Testis (tissue), 2 donors: ENCODE measurements at regions not wholly inside any gene's neighbourhood (a gene's known extent, or its start where the extent isn't known, plus 50 kb on each side); places are given as distances from the start of the nearest gene placed in this dataset.

ENCODE experiments used
- DNase-seq: peaks from one replicate; pipeline ENCODE4 v3.0.0-alpha.2; 2019
- H3K27ac ChIP-seq, 2 donors: fragments of 200-600 bp; sonication (generic); one replicate each; pipeline ENCODE4 v1.5.1; 2019
- H3K27me3 ChIP-seq: fragments of 200-600 bp; sonication (generic); one replicate; pipeline ENCODE4 v1.5.1; 2019
- H3K36me3 ChIP-seq: fragments of 200-600 bp; sonication (generic); one replicate; pipeline ENCODE4 v1.5.1; 2017; ENCODE audit warnings: low read depth; ENCODE audit errors: missing control alignments
- H3K4me1 ChIP-seq: fragments of 200-600 bp; sonication (generic); one replicate; pipeline ENCODE4 v1.5.1; 2019
- H3K4me3 ChIP-seq, 2 donors: fragments of 200-600 bp; sonication (generic); one replicate each; pipeline ENCODE4 v1.5.1; 2017 to 2019
- H3K9me3 ChIP-seq: fragments of 200-600 bp; sonication (generic); one replicate; pipeline ENCODE4 v1.5.1; 2017
- CTCF ChIP-seq, 3 experiments: fragments of 450-650 bp in 2 of 3; fragments of 200-600 bp in 1 of 3; sonication (generic) in 1 of 3; IDR thresholded peaks; one replicate each; pipeline ENCODE4 v1.5.1; 2016 to 2019; ENCODE audit warnings: antibody characterized with exemption in 3 of 3, mild to moderate bottlenecking in 2 of 3, moderate library complexity in 1 of 3
- POLR2A ChIP-seq: fragments of 450-650 bp; IDR thresholded peaks from one replicate; pipeline ENCODE4 v1.6.1; 2017; ENCODE audit warnings: antibody characterized with exemption, mild to moderate bottlenecking, moderate library complexity
- WGBS, 2 donors: methylation state at CpG; one replicate each; pipeline ENCODE4 v1.1.5; 2018; 5-methylcytosine and 5-hydroxymethylcytosine counted together
- intact Hi-C: fragments of 100-400 bp; cut with DNase I; formaldehyde crosslinking; loops from one replicate; pipeline ENCODE4 v1.15.1; 2023; ENCODE audit warnings: low total_unique reads

DNA sequence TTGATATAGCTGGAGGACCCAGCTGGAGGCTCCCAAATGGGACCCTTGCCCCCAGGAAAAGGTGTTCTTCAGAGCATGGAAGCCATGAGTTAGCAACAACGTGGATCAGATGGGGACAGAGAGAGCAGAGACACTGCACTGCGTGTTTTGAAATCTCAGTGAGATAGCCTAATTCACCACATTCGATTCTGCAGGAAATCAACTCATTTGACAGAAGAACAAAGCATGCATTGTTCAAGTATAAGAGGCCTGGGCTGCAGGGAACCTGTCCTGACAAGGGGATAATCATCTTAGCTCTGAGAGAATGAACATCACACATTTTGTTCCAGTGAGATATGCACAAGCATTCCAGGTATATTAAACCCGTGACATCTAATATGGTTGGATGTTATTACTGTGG is 450.2 kb downstream of the CDH26 start:
- H3K4me1 ChIP-seq: no peaks in the 10 kb centered on the region
- WGBS, 2 donors: 66 to 69% methylated on average over 4 of the region's 4 CpGs

DNA sequence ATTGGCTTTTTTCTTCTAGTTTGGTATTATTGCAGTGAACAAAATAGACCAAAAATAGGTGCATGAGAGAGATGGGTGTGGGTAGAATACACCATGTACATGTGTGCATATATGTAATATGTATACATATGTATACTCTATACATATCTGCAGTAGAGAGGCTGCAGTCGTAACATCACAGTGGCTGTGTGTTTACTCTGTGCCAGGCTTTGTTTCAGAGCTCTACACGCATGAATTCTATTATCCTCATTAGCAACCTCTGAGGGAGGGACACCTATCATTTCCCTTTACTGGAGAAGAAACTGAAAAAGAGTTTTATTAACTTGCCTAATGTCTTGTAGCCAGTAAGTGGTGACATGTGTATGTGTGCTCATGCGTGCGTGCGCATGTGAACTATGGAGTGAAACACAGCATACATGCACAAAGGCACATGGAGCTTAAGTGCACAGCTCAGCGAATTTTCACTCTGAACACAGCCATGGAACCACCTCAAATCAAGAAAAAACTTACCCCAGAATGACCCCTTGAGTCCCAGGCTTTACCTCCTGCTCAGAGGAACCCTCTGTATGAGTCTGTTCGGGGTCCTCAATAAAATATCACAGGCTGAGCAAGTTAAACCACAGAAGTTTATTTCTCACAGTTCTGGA is 452.5 kb downstream of the CDH26 start:
- H3K27me3 ChIP-seq: no peaks in the 10 kb centered on the region
- no peak for TF ChIP-seq CTCF (IDR thresholded peaks at IDR 0.05)
- no peak for DNase-seq
- intact Hi-C loops: no loop called here
- 86 to 92% methylated on average over 7 of the region's 7 CpGs for WGBS, 2 donors
- no peak overlapping the region for H3K27ac ChIP-seq
- H3K36me3 ChIP-seq: no peaks in the 10 kb centered on the region
- no peaks in the 10 kb centered on the region for H3K9me3 ChIP-seq
- H3K4me3 ChIP-seq: no peak overlapping the region
- no peaks in the 10 kb centered on the region for H3K4me1 ChIP-seq

More for the DNA sequence above, 450.2 kb downstream of the CDH26 start:
- Histone ChIP-seq H3K27me3 (no peaks in the 10 kb centered on the region), H3K9me3 (no peaks in the 10 kb centered on the region), H3K36me3 (no peaks in the 10 kb centered on the region), H3K4me3 (no peak overlapping the region), H3K27ac (no peak overlapping the region)
- TF ChIP-seq POLR2A: no peak
- TF ChIP-seq CTCF (IDR thresholded peaks at IDR 0.05): no peak
- DNase-seq: no peak
- intact Hi-C loops: no loop called here

DNA sequence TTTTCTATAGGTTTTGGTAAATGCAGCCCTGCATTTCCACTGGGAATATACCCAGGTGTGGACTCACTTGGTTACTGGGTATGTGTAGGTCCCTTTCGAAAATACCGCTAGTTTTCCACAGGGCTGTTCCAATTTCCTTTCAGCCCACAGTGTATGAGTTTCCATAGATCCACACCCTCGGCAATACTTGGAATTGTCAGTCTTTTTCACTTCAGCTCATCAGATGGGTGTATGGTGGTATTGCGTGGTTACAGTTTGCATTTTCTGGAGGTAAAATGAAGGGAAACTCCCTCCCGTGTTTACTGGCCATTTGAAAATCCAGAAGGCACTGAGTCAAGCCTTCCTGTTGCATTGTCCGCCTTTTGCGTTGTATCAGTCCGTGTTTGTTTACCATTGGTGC is 453.6 kb downstream of the CDH26 start:
- Histone ChIP-seq H3K27ac (no peak overlapping the region), H3K4me3 (no peak overlapping the region), H3K9me3 (no peaks in the 10 kb centered on the region), H3K4me1 (no peaks in the 10 kb centered on the region), H3K36me3 (no peaks in the 10 kb centered on the region), H3K27me3 (no peaks in the 10 kb centered on the region)
- WGBS, 2 donors: 91 to 97% methylated on average over 8 of the region's 8 CpGs
- no peak for TF ChIP-seq POLR2A
- no peak for TF ChIP-seq CTCF (IDR thresholded peaks at IDR 0.05)
- no peak for DNase-seq
- intact Hi-C loops: no loop called here

DNA sequence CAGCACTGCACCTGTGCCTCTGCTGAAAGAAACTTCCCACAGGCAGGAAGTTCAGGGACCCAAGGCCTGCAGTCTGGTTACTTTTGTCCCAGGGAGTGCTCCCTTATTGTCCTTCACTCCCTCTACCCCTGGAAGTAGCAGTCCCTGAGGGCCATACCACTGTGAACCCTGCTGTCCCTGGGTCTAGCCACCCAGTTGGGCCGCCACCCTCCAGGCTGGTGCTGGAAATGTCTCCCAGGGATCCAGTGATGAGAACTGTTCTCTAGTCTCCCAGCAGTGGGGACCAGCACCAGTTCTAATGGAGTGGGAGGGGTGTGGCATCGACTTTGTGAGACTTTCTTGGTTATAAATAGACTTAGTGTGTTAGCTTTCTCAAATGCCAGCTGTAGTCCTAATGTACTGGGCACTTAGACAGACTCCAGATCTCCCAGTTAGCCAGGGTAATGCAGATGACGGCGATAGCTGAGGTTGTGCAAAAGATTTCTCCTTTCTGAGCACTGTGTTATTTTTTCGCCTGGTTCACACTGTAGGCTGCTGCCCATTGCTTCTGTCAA is 462.5 kb downstream of the CDH26 start:
- no peaks in the 10 kb centered on the region for H3K4me1 ChIP-seq
- TF ChIP-seq POLR2A (no peak), CTCF (IDR thresholded peaks at IDR 0.05) (no peak)
- 85 to 93% methylated on average over 5 of the region's 5 CpGs for WGBS, 2 donors
- no peaks in the 10 kb centered on the region for H3K9me3 ChIP-seq
- H3K27me3 ChIP-seq: no peaks in the 10 kb centered on the region
- intact Hi-C loops: no loop called here
- no peak for DNase-seq
- H3K4me3 ChIP-seq: no peak overlapping the region
- no peaks in the 10 kb centered on the region for H3K36me3 ChIP-seq
- no peak overlapping the region for H3K27ac ChIP-seq

DNA sequence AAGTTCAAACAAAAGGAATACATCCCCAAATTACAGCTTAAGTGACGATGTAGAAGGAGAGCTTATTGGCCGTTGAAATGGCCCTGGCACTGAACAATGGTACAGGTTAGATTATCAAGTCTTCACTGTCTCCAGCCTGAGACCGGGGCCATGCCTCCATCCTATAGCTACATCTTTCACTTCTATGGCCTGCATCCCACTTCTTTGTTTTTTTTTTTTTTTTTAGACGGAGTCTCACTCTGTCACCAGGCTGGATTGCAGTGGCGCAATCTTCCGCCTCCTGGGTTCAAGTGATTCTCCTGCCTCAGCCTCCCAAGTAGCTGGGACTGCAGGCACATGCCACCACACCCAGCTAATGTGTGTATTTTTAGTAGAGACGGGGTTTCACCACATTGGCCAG is 464.6 kb downstream of the CDH26 start:
- no peaks in the 10 kb centered on the region for H3K9me3 ChIP-seq
- no peak overlapping the region for H3K27ac ChIP-seq
- no peak overlapping the region for H3K4me3 ChIP-seq
- DNase-seq: no peak
- no peak for TF ChIP-seq CTCF (IDR thresholded peaks at IDR 0.05)
- no peak for TF ChIP-seq POLR2A
- no peaks in the 10 kb centered on the region for H3K4me1 ChIP-seq
- no peaks in the 10 kb centered on the region for H3K36me3 ChIP-seq
- WGBS, 2 donors: 92 to 94% methylated on average over 7 of the region's 7 CpGs
- no peaks in the 10 kb centered on the region for H3K27me3 ChIP-seq
- intact Hi-C loops: no loop called here
